Neural crest cell (in vitro differentiated cells): ENCODE measurements at regions not wholly inside any gene's neighbourhood (a gene's known extent, or its start where the extent isn't known, plus 50 kb on each side); places are given as distances from the start of the nearest gene placed in this dataset.
"Not testable (repeated sequence)": the region's sequence is repeated elsewhere in the genome, so short reads cannot be mapped to it uniquely, and the experiment has no call there.

Experiments
- DNase-seq: peaks from one replicate; pipeline ENCODE4 v3.0.0; 2021; ENCODE audit warnings: low read depth, mixed read lengths, low spot score
- H3K27ac Mint-ChIP-seq: one replicate; pipeline ENCODE4 v1.8.0; 2021; ENCODE audit warnings: mild to moderate bottlenecking, mixed read lengths; ENCODE audit not compliant: unreplicated experiment
- H3K27me3 Mint-ChIP-seq: 2 replicates; pipeline ENCODE4 v1.8.0; 2021; ENCODE audit warnings: low read depth, mild to moderate bottlenecking, mixed read lengths
- H3K36me3 Mint-ChIP-seq: 2 replicates; pipeline ENCODE4 v1.8.0; 2021; ENCODE audit warnings: low read depth, mild to moderate bottlenecking, mixed read lengths
- H3K4me1 Mint-ChIP-seq: 2 replicates; pipeline ENCODE4 v1.8.0; 2021; ENCODE audit warnings: mixed read lengths
- H3K4me3 Mint-ChIP-seq: one replicate; pipeline ENCODE4 v1.8.0; 2021; ENCODE audit warnings: mild to moderate bottlenecking, mixed read lengths
- H3K9me3 Mint-ChIP-seq: 2 replicates; pipeline ENCODE4 v1.8.0; 2021; ENCODE audit warnings: mixed read lengths
- CTCF ChIP-seq: fragments of 200-600 bp; sonication (generic); conservative IDR thresholded peaks from 2 replicates; pipeline ENCODE4 v1.5.0; 2021; ENCODE audit warnings: antibody characterized with exemption, mild to moderate bottlenecking

- H3K9me3 Mint-ChIP-seq: peaks cover 18% of the 10 kb centered on the region
- TF ChIP-seq CTCF: peak; percentile 37
- H3K4me1 Mint-ChIP-seq: no peaks in the 10 kb centered on the region
- no peaks in the 10 kb centered on the region for H3K27me3 Mint-ChIP-seq
- H3K27ac Mint-ChIP-seq: no peak overlapping the region
- H3K4me3 Mint-ChIP-seq: no peak overlapping the region
- DNase-seq: no peak
- peaks cover 13% of the 10 kb centered on the region for H3K36me3 Mint-ChIP-seq
Observed at GRCh38 chr10:125238682-125239081, 78.3 kb upstream of the CTBP2 start.

- peak overlapping the region; percentile 0 for H3K27ac Mint-ChIP-seq
- H3K4me1 Mint-ChIP-seq: peaks cover 8% of the 10 kb centered on the region
- no peak for TF ChIP-seq CTCF
- H3K4me3 Mint-ChIP-seq: no peak overlapping the region
- DNase-seq: no peak
- H3K27me3 Mint-ChIP-seq: no peaks in the 10 kb centered on the region
- peaks cover 18% of the 10 kb centered on the region for H3K9me3 Mint-ChIP-seq
- H3K36me3 Mint-ChIP-seq: peaks cover 10% of the 10 kb centered on the region
Observed at GRCh38 chr10:125236091-125236490, 75.7 kb upstream of the CTBP2 start.

- H3K4me1 Mint-ChIP-seq: peaks cover 8% of the 10 kb centered on the region
- no peak for TF ChIP-seq CTCF
- DNase-seq: no peak
- no peaks in the 10 kb centered on the region for H3K27me3 Mint-ChIP-seq
- H3K27ac Mint-ChIP-seq: no peak overlapping the region
- peaks cover 10% of the 10 kb centered on the region for H3K36me3 Mint-ChIP-seq
- H3K9me3 Mint-ChIP-seq: peaks cover 18% of the 10 kb centered on the region
- no peak overlapping the region for H3K4me3 Mint-ChIP-seq
Observed at GRCh38 chr10:125235093-125236069, 75.0 kb upstream of the CTBP2 start.

GRCh38 chr10:125234576-125234975 is 74.2 kb upstream of the CTBP2 start:
- not testable (repeated sequence) for H3K36me3 Mint-ChIP-seq, H3K27ac Mint-ChIP-seq, H3K27me3 Mint-ChIP-seq, H3K4me1 Mint-ChIP-seq, DNase-seq, H3K4me3 Mint-ChIP-seq
- peaks cover 18% of the 10 kb centered on the region for H3K9me3 Mint-ChIP-seq

- Mint-ChIP-seq H3K36me3 (peaks cover 7% of the 10 kb centered on the region), H3K4me3 (no peak overlapping the region), H3K27me3 (no peaks in the 10 kb centered on the region), H3K9me3 (peaks cover 13% of the 10 kb centered on the region), H3K27ac (no peak overlapping the region), H3K4me1 (peaks cover 8% of the 10 kb centered on the region)
- DNase-seq: no peak
- no peak for TF ChIP-seq CTCF
Observed at GRCh38 chr10:125233726-125234125, 73.4 kb upstream of the CTBP2 start.

- no peak for DNase-seq
- Mint-ChIP-seq H3K27ac (no peak overlapping the region), H3K4me1 (peaks cover 8% of the 10 kb centered on the region), H3K27me3 (no peaks in the 10 kb centered on the region), H3K4me3 (no peak overlapping the region), H3K36me3 (no peaks in the 10 kb centered on the region), H3K9me3 (peaks cover 6% of the 10 kb centered on the region)
- TF ChIP-seq CTCF: no peak
Observed at GRCh38 chr10:125232841-125233240, 72.5 kb upstream of the CTBP2 start.
